Limb (tissue), 2 donors: ENCODE measurements at regions not wholly inside any gene's neighbourhood (a gene's known extent, or its start where the extent isn't known, plus 50 kb on each side); places are given as distances from the start of the nearest gene placed in this dataset.
"Not testable (repeated sequence)": the region's sequence is repeated elsewhere in the genome, so short reads cannot be mapped to it uniquely, and the experiment has no call there.

Experiments
- DNase-seq, 2 donors: peaks; one replicate each; pipeline ENCODE4 v3.0.0-alpha.2; 2016; ENCODE audit errors: extremely low spot score in 2 of 2

- DNase-seq, result no peak
These were observed 67.2 kb downstream of the BUB3 start for GRCh38 chr10:123221418-123221817.

GRCh38 chr10:123222832-123223231, 68.6 kb downstream of the BUB3 start:
- DNase-seq, result no peak

GRCh38 chr10:123227706-123228105, 73.5 kb downstream of the BUB3 start:
- DNase-seq, result no peak

- DNase-seq, result no peak
These were observed 75.9 kb downstream of the BUB3 start for GRCh38 chr10:123229927-123230630.

- DNase-seq, result not testable (repeated sequence)
These were observed 78.7 kb downstream of the BUB3 start for GRCh38 chr10:123232879-123233278.

DNA sequence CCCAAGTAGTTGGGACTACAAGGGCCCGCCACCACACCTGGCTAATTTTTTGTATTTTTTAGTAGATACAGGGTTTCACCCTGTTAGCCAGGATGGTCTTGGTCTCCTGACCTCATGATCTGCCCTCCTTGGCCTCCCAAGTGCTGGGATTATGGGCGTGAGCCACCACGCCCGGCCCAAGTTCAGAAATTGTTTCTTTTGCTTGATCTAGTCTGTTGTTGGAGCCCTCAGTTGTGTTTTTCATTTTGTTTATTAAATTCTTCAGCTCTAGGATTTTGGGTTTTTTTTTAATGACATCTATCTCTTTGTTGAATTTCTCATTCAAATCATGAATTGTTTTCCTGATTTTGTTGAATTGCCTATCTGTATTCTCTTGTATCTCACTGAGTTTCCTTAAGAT, 80.8 kb downstream of the BUB3 start:
- not testable (repeated sequence) for DNase-seq

- DNase-seq, result no peak
These were observed 81.9 kb downstream of the BUB3 start for GRCh38 chr10:123236126-123236525.

- no peak for DNase-seq
These were observed 86.0 kb downstream of the BUB3 start for GRCh38 chr10:123240250-123240649.

DNA sequence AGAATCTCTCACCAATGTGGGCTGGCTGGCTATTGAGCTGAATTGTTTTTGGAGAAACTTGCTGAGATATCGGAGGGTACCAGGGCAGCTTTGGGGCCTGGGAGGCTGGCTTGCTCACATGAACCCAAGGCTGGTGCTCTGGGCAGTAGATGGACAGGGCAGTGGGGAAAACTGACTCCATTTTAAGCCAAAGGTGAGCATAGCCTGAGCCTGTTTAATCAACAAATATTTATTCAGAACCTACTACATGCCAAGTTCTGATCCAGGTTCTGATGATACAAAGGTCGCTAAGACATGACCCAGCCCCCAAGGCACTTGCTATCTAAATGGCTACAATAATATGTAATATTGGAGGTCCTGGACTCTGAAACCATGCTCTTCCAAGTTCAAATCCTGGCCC, 86.6 kb downstream of the BUB3 start:
- DNase-seq, result no peak

DNA sequence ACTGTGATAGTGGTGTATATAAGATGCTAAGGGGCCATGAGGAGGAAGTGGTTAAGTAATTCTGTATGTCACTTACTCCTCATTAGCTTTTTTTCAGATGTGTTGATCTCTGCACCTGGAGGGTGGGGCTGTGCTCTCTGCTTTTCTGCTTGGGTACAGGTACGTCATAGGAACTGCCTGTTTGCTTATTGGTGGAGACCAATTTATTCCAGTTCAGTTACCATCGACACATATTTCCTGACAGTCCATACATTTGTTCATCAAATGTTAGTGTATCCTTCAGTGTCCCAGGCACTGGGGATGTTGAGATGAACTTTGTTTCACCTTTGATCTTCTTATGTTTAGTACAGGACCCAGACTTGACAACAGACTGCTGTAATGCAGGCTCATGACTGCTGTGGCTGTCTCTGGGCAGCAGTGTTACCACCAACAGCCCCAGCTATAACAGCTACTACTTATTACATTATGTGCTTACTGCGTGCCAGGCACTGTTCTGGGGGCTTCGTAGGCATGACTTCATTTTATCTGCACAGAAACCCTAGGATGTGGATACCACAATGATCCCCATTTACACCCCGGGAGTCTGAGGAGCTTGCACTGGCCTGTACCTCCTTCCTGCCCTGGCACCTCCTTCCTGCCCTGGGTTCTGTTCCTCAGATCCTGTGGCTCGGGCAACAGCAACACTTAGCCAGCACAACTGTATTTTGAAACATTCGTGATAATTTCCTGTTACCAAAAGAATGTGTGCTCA, 87.4 kb downstream of the BUB3 start:
- no peak for DNase-seq

DNA sequence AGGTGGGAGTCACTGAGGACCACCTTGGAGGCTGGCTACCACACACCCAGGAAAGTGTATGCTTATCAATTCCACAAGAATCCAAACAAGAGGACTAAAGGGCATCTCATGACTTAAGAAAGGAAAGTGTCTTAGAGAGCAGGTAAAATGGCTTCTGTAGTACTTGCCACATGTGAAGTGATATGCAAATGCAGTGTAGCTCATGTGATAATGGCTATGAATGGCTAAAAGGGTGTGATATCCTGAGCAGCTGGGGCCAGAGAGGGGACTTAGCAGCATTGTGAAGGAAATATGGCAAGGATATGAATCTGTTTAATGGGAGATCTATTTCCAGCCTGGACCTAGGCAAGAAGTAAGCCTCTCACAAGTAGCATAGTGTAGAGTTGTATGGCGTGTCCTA, 90.5 kb downstream of the BUB3 start:
- no peak for DNase-seq

DNA sequence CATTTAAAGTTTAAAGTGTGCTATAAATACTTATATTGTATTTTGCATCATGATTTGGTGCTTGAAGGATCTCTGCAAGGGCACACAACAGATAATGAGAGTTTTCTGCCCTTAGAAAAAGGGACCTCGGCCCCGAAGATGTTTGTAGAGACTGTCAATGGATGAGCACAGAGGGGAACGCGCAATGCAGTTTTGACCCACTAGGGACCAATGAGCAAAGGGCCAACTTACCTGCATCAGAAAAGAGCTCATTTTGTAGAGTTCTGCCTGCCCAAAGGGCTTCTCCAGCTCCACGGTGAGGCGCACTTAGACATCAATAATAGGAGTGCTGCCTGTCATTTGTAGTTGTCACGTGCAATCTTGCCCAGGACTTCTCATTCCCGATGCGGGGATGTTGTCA, 91.1 kb downstream of the BUB3 start:
- no peak for DNase-seq

- DNase-seq, result no peak
These were observed 95.7 kb downstream of the BUB3 start for GRCh38 chr10:123249894-123250293.

- DNase-seq, result no peak
These were observed 96.4 kb downstream of the BUB3 start for GRCh38 chr10:123250640-123251039.

- DNase-seq, result no peak
These were observed 98.6 kb downstream of the BUB3 start for GRCh38 chr10:123252779-123253178.

DNA sequence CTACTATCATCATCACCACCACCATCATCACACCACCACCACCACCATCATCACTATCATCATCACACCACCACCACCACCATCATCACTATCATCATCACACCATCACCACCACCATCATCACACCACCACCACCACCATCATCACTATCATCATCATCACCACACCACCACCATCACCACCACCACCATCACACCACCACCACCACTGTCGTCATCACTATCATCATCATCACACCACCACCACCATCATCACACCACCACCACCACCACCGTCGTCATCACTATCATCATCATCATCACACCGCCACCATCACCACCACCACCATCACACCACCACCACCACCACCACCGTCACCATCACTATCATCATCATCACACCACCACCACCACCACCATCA, 100.1 kb downstream of the BUB3 start:
- not testable (repeated sequence) for DNase-seq

DNA sequence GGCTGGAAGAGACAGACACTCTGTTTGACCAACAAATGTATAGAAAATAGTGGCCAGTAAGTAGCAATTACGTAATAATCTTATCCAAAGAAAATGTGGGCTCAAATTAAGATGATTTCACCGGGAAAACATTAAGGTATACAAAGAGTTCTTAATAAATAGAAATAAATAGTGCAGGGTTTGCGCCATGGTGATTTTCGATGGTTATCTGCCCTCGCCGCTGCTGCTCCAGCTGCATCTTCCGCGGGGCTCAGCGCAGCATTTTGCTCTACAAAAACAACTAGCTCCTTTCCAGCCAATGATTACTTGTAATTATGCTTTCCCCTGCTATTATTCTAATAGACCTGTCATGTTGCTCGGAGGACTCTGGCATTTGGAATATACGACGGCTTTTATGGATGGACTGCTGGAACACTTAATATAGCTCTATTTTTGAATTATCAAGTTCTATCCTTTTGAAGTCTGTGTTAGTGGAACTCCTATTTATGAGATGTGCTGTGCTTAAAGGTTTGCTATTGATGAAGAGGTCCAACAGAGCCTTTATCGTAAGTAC, 103.8 kb downstream of the BUB3 start:
- DNase-seq, result no peak

DNA sequence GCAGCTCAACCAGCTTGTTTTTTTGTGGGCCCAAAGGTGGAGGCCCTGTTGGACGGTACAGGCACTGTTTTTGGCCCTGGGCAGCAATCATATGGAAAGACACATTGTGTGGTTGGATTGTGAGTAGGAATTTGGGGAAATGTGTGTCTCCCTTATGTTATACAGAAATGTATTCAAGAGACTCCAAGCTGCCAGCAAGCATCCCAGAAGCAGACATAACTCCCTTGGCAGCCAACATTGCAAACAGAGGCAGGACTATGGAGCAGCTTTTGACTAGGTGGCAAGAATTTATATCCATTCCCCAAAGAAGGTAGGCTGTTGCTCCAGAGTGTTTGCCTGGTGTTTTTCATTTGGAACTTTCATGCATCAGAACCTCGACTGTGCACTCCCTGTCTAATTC, 104.9 kb downstream of the BUB3 start:
- DNase-seq, result no peak

DNA sequence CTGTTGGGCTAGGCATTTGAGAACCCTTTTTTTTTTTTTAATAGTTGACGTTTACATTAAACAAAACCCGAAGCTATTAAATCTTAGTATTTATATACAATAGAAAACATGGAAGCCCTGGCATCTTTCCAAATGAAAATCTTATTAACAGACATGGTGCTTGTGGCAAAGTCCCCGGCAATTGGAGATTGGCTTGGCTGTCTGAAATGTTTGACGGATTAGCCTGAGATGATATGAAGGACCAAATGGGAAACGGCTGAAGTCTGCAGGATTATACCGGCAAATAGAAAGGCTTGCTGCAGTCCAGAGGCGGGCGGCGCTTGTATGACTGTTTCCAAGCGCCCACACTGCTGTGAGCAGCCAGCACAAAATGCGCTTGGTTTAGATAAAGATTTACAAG, 105.6 kb downstream of the BUB3 start:
- DNase-seq, result no peak

DNA sequence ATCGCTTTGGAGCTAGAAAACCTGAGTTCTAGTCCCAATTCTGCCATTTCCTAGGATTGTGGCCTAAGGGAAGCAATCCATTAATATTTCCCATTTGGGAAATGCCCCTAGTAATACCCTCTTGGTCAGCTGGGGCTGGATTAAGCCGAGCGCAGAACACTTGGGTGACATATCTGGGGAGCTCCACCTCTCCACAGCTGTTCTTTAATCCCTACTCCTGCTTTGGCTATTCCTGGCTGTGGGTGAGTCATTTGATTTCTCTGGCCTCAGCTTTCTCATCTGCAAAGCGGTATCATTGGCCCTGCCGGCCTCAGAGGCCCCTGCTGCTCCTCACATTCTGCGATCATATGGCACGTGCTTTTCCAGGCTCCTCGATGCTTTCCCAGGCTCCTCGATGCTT, 108.3 kb downstream of the BUB3 start:
- no peak for DNase-seq

GRCh38 chr10:123266971-123267370, 112.8 kb downstream of the BUB3 start:
- DNase-seq, result no peak

- DNase-seq, result no peak
These were observed 114.9 kb downstream of the BUB3 start for GRCh38 chr10:123269017-123269552.

DNA sequence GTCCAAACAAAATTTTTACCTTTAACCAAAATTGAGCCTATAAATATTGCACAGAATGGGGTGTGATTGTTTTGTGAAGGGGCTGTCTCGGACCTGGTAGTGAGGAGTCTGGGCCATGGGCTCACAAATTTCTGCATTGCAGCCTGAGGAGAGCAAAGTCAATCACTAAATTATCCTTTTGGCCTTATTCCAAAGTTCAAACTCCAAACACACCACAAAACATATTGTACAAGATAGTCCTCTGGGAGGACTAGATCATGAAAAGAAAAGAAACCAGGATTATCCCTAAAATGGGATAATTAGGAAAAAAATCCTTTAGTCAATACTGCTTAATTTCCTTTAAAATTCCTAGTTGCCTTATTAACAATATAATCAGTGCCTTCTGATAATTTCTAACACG, 115.5 kb downstream of the BUB3 start:
- DNase-seq, result no peak
